ENCODE measurements at regions not wholly inside any gene's neighbourhood (a gene's known extent, or its start where the extent isn't known, plus 50 kb on each side); places are given as distances from the start of the nearest gene placed in this dataset.

GRCh38 chr5:136620016-136620419 lies 254.7 kb upstream of the TRPC7 start:
- no peaks in the 10 kb centered on the region for H3K79me2 ChIP-seq (ENCODE audit: control insufficient read depth in 1 of 2, insufficient read depth in 2 of 2, low read length in 2 of 2)
- ChIA-PET CTCF (ENCODE audit: partially characterized antibody) (interaction anchor here (0.9 to 2.4 kb wide), 2 partner anchors 12 to 66 kb away, joined by 3 to 7 read pairs; no protein-coding TSS in a partner anchor), POLR2A (ENCODE audit: partially characterized antibody) (no interaction called here)
- H3K9ac ChIP-seq (replicated peaks in 1 of 4; ENCODE audit: extremely low read depth in 1 of 4, low read depth in 3 of 4, low read length in 3 of 4) = no peak overlapping the region
- H2BK120ac ChIP-seq (replicated peaks; ENCODE audit: low read depth, low read length) = no peak overlapping the region
- H3K4me2 ChIP-seq (ENCODE audit: insufficient read depth in 1 of 2, low read depth in 2 of 2, low read length in 2 of 2) = no peak overlapping the region
- no peaks in the 10 kb centered on the region for H3K36me3 ChIP-seq (ENCODE audit: control insufficient read depth in 2 of 4, insufficient read depth in 4 of 4, low read length in 3 of 4)
- no peaks in the 10 kb centered on the region for H3K79me1 ChIP-seq (ENCODE audit: low read depth, low read length)
- H2BK20ac ChIP-seq (ENCODE audit: low read length) = no peak overlapping the region
- no peak overlapping the region for H4K5ac ChIP-seq (ENCODE audit: insufficient read length, low read depth, low read length)
- no peaks in the 10 kb centered on the region for H3K4me1 ChIP-seq (replicated peaks in 1 of 4; ENCODE audit: control insufficient read depth in 3 of 4, insufficient read depth in 4 of 4, low read length in 3 of 4)
- no peaks in the 10 kb centered on the region for H3K27me3 ChIP-seq (replicated peaks in 1 of 4; ENCODE audit: control insufficient read depth in 3 of 4, extremely low read depth in 1 of 4, insufficient read depth in 3 of 4, low read length in 3 of 4)
- no peaks in the 10 kb centered on the region for H4K20me1 ChIP-seq (replicated peaks in 1 of 2; ENCODE audit: control insufficient read depth in 1 of 2, insufficient read depth in 2 of 2, low read length in 2 of 2)
- DNase-seq (ENCODE audit: low read depth in 1 of 2, low spot score in 2 of 2) (no peak), FAIRE-seq (no peak)
- H2BK15ac ChIP-seq (ENCODE audit: low read length) = no peak overlapping the region
- no peak overlapping the region for H2BK12ac ChIP-seq (ENCODE audit: low read depth, low read length)
- no peak overlapping the region for H2AFZ ChIP-seq (ENCODE audit: low read length)
- H3K23me2 ChIP-seq (ENCODE audit: low read depth, low read length) = no peaks in the 10 kb centered on the region
- no peak overlapping the region for H3K4ac ChIP-seq (replicated peaks; ENCODE audit: insufficient read length, low read depth, low read length)
- H2BK5ac ChIP-seq (ENCODE audit: low read depth, low read length) = no peak overlapping the region
- H4K91ac ChIP-seq (replicated peaks; ENCODE audit: insufficient read length, low read length) = no peak overlapping the region
- H3K14ac ChIP-seq (ENCODE audit: insufficient read length) = no peak overlapping the region
- H3K9me3 ChIP-seq (ENCODE audit: insufficient read depth in 2 of 2, low read depth in 1 of 2, low read length in 1 of 2) = no peaks in the 10 kb centered on the region
- H3K27ac ChIP-seq (ENCODE audit: low read depth, low read length) = no peak overlapping the region
- no peak overlapping the region for H3K18ac ChIP-seq (ENCODE audit: extremely low read depth, low read length)
- no peak overlapping the region for H3K23ac ChIP-seq (ENCODE audit: insufficient read length)
- H4K8ac ChIP-seq (ENCODE audit: extremely low read depth, insufficient read depth, low read length) = no peak overlapping the region
- no peak overlapping the region for H3K56ac ChIP-seq (replicated peaks; ENCODE audit: insufficient read length, low read depth, low read length)
- 91% methylated on average over 1 of the region's 1 CpG; no CpG with 5 or more reads in 1 of the 2 experiments for WGBS, 2 experiments (ENCODE audit: extremely low coverage in 1 of 2, insufficient coverage in 1 of 2, insufficient read length in 1 of 2, insufficient replicate concordance in 2 of 2, low coverage in 1 of 2, low lambda C conversion rate in 2 of 2, missing lambda C conversion rate in 1 of 2)
- H2AK5ac ChIP-seq (ENCODE audit: low read depth, low read length) = no peak overlapping the region
- H3K4me3 ChIP-seq (ENCODE audit: extremely low read depth in 1 of 4, insufficient read depth in 2 of 4, low read depth in 3 of 4, low read length in 4 of 4) = no peak overlapping the region
- TF ChIP-seq KDM1A (IDR thresholded peaks at IDR 0.05; ENCODE audit: borderline replicate concordance, low read length) (no peak), CHD1 (IDR thresholded peaks at IDR 0.05; ENCODE audit: low read depth, low read length) (no peak), CTBP2 (IDR thresholded peaks at IDR 0.05; ENCODE audit: borderline replicate concordance, insufficient read depth, insufficient read length, low read length) (no peak), POLR2AphosphoS5 (IDR thresholded peaks at IDR 0.05; ENCODE audit: low read depth, low read length) (no peak), BRCA1 (IDR thresholded peaks at IDR 0.05; ENCODE audit: low read depth, low read length) (no peak), CBX8 (IDR thresholded peaks at IDR 0.05; ENCODE audit: borderline replicate concordance, low read depth, low read length) (no peak), TAF7 (optimal IDR thresholded peaks at IDR 0.05; ENCODE audit: borderline replicate concordance, low read depth, low read length) (no peak), RBBP5 (IDR thresholded peaks at IDR 0.05; ENCODE audit: borderline replicate concordance, low read depth, low read length) (no peak), SIN3A (conservative IDR thresholded peaks at IDR 0.05 in 1 of 2, IDR thresholded peaks at IDR 0.05 in 1 of 2; ENCODE audit: low read depth in 1 of 2, low read length in 2 of 2) (no peak), ATF3 (IDR thresholded peaks at IDR 0.05; ENCODE audit: insufficient read depth, low read depth, low read length) (no peak), YY1 (IDR thresholded peaks at IDR 0.05; ENCODE audit: low read depth, low read length) (no peak), HDAC6 (IDR thresholded peaks at IDR 0.05; ENCODE audit: low read depth, low read length) (no peak), ZNF274 (IDR thresholded peaks at IDR 0.05; ENCODE audit: borderline replicate concordance, extremely low read depth, low read length) (no peak), SIRT6 (IDR thresholded peaks at IDR 0.05; ENCODE audit: low read length) (no peak)
- TF ChIP-seq, protein P1, sequence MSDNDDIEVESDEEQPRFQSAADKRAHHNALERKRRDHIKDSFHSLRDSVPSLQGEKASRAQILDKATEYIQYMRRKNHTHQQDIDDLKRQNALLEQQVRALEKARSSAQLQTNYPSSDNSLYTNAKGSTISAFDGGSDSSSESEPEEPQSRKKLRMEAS (IDR thresholded peaks at IDR 0.05) = no peak

Data from H1 (cell line).